ENCODE measurements at regions not wholly inside any gene's neighbourhood (a gene's known extent, or its start where the extent isn't known, plus 50 kb on each side); places are given as distances from the start of the nearest gene placed in this dataset.
"Not testable (repeated sequence)": the region's sequence is repeated elsewhere in the genome, so short reads cannot be mapped to it uniquely, and the experiment has no call there.

DNA sequence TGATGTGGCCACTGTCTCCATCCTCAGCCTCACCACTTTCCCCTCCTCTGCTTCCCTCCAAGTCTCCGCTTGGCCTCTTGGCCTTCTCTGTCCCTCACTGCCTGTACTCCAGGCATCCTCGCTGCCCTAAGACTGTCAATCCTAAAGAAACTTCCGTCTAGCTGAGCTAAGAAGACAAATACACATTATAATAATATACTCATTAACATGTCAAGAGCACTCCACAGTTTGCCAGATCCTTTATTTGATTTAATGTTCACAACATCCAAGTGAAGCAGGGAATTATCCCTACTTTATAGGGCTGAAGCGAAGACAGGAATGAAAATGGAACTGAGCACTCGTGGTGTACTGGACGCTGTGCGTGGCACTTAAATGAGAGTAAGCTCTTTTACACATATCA is 72.4 kb upstream of the SLC22A23 start (continued):
- TF ChIP-seq, protein P1, sequence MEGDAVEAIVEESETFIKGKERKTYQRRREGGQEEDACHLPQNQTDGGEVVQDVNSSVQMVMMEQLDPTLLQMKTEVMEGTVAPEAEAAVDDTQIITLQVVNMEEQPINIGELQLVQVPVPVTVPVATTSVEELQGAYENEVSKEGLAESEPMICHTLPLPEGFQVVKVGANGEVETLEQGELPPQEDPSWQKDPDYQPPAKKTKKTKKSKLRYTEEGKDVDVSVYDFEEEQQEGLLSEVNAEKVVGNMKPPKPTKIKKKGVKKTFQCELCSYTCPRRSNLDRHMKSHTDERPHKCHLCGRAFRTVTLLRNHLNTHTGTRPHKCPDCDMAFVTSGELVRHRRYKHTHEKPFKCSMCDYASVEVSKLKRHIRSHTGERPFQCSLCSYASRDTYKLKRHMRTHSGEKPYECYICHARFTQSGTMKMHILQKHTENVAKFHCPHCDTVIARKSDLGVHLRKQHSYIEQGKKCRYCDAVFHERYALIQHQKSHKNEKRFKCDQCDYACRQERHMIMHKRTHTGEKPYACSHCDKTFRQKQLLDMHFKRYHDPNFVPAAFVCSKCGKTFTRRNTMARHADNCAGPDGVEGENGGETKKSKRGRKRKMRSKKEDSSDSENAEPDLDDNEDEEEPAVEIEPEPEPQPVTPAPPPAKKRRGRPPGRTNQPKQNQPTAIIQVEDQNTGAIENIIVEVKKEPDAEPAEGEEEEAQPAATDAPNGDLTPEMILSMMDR (conservative IDR thresholded peaks at IDR 0.05; ENCODE audit: low read depth in 2 of 2), result no peak
- TF ChIP-seq POLR2AphosphoS5 (IDR thresholded peaks at IDR 0.05; ENCODE audit: low read depth), result no peak

DNA sequence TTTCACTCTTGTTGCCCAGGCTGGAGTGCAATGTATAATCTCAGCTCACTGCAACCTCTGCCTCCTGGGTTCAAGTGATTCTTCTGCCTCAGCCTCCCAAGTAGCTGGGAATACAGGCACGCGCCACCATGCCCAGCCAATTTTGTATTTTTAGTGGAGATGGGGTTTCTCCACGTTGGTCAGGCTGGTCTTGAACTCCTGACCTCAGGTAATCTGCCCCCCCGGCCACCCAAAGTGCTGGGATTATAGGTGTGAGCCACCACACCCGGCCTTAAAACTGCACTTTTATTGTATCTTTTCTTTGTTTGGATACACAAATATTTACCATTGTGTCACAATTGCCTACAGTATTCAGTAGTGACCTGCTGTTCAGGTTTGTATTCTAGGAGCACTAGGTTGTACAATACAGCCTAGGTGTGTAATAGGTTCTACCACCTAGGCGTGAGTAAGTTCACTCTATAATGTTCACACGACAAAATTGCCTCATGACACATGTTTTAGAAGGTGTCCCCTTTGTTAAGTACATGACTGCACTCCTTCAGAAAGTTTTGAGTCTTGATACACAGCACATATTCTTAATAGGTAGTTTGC is 71.3 kb upstream of the SLC22A23 start:
- H3K36me3 Mint-ChIP-seq (ENCODE audit: low read depth); H3K9me3 Mint-ChIP-seq; H3K4me1 Mint-ChIP-seq; H3F3A ChIP-seq (replicated peaks; ENCODE audit: low read depth); H3K27ac Mint-ChIP-seq; H4K20me1 ChIP-seq (replicated peaks; ENCODE audit: insufficient read depth); H3K4me3 Mint-ChIP-seq; H3K4me2 ChIP-seq; H3K4me3 ChIP-seq; H3K79me2 ChIP-seq (replicated peaks; ENCODE audit: insufficient read depth); H3K27ac ChIP-seq (ENCODE audit: low read depth); H3K36me3 ChIP-seq (ENCODE audit: insufficient read depth); H3K27me3 ChIP-seq (ENCODE audit: insufficient read depth); H3K9me2 ChIP-seq (ENCODE audit: insufficient read depth); H2AFZ ChIP-seq; DNase-seq (ENCODE audit: low spot score); ATAC-seq: not testable (repeated sequence)
- H3K4me1 ChIP-seq (ENCODE audit: insufficient read depth), result peaks cover 11% of the 10 kb centered on the region; the same call in 1 of the 2 replicates
- peaks cover 13% of the 10 kb centered on the region for H3K27me3 Mint-ChIP-seq (ENCODE audit: insufficient read depth, low read depth, poor library complexity)

DNA sequence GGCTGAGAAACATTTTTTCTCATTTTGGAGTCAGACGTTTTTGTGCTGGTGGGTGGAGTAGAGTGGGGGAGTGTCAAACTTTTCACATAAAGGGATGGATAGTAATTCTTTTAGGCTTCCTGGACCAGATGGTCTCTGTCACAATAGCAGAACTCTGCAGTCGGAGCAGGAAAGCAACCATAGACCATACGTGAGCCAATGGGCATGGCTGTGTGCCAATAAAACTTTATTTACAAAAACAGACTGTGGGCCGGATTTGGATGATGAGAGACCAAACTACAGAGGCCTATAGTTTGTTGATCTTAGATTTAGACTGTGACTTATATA is 70.8 kb upstream of the SLC22A23 start:
- H3K36me3 ChIP-seq (ENCODE audit: insufficient read depth), result no peaks in the 10 kb centered on the region
- H3K4me2 ChIP-seq, result no peak overlapping the region
- H3K27me3 ChIP-seq (ENCODE audit: insufficient read depth), result no peaks in the 10 kb centered on the region
- H3K4me1 ChIP-seq (ENCODE audit: insufficient read depth), result peaks cover 11% of the 10 kb centered on the region; the same call in 1 of the 2 replicates
- Mint-ChIP-seq H3K27ac (no peak overlapping the region), H3K4me1 (peaks cover 10% of the 10 kb centered on the region), H3K9me3 (no peaks in the 10 kb centered on the region), H3K27me3 (ENCODE audit: insufficient read depth, low read depth, poor library complexity) (peaks cover 13% of the 10 kb centered on the region), H3K36me3 (ENCODE audit: low read depth) (no peaks in the 10 kb centered on the region), H3K4me3 (no peak overlapping the region)
- no peaks in the 10 kb centered on the region for H3K79me2 ChIP-seq (replicated peaks; ENCODE audit: insufficient read depth)
- H3K9me2 ChIP-seq (ENCODE audit: insufficient read depth), result no peaks in the 10 kb centered on the region
- DNase-seq (ENCODE audit: low spot score) (no peak), ATAC-seq (no peak)
- H2AFZ ChIP-seq, result no peak overlapping the region
- no peak for TF ChIP-seq CREB1 (CRISPR knock-in tag; IDR thresholded peaks at IDR 0.05; ENCODE audit: low read depth)
- no peak for TF ChIP-seq ZNF331 (CRISPR knock-in tag; IDR thresholded peaks at IDR 0.05; ENCODE audit: low read depth)
- TF ChIP-seq POLR2AphosphoS5 (IDR thresholded peaks at IDR 0.05; ENCODE audit: low read depth), result no peak
- TF ChIP-seq, protein P2, sequence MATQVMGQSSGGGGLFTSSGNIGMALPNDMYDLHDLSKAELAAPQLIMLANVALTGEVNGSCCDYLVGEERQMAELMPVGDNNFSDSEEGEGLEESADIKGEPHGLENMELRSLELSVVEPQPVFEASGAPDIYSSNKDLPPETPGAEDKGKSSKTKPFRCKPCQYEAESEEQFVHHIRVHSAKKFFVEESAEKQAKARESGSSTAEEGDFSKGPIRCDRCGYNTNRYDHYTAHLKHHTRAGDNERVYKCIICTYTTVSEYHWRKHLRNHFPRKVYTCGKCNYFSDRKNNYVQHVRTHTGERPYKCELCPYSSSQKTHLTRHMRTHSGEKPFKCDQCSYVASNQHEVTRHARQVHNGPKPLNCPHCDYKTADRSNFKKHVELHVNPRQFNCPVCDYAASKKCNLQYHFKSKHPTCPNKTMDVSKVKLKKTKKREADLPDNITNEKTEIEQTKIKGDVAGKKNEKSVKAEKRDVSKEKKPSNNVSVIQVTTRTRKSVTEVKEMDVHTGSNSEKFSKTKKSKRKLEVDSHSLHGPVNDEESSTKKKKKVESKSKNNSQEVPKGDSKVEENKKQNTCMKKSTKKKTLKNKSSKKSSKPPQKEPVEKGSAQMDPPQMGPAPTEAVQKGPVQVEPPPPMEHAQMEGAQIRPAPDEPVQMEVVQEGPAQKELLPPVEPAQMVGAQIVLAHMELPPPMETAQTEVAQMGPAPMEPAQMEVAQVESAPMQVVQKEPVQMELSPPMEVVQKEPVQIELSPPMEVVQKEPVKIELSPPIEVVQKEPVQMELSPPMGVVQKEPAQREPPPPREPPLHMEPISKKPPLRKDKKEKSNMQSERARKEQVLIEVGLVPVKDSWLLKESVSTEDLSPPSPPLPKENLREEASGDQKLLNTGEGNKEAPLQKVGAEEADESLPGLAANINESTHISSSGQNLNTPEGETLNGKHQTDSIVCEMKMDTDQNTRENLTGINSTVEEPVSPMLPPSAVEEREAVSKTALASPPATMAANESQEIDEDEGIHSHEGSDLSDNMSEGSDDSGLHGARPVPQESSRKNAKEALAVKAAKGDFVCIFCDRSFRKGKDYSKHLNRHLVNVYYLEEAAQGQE (IDR thresholded peaks at IDR 0.05; ENCODE audit: unreplicated experiment), result no peak
- H4K20me1 ChIP-seq (replicated peaks; ENCODE audit: insufficient read depth), result no peaks in the 10 kb centered on the region
- no peak overlapping the region for H3K27ac ChIP-seq (ENCODE audit: low read depth)
- no peak overlapping the region for H3K4me3 ChIP-seq
- H3F3A ChIP-seq (replicated peaks; ENCODE audit: low read depth), result no peaks in the 10 kb centered on the region
